ENCODE measurements at regions not wholly inside any gene's neighbourhood (a gene's known extent, or its start where the extent isn't known, plus 50 kb on each side); places are given as distances from the start of the nearest gene placed in this dataset.

GRCh38 chr16:64417711-64418227 lies 704.1 kb downstream of the CDH11 start:
- TF ChIP-seq CTCF (IDR thresholded peaks at IDR 0.05): no peak
- TF ChIP-seq POLR2A (IDR thresholded peaks at IDR 0.05): no peak

All from uterus (tissue), 2 donors.